ENCODE measurements at regions not wholly inside any gene's neighbourhood (a gene's known extent, or its start where the extent isn't known, plus 50 kb on each side); places are given as distances from the start of the nearest gene placed in this dataset.

DNA sequence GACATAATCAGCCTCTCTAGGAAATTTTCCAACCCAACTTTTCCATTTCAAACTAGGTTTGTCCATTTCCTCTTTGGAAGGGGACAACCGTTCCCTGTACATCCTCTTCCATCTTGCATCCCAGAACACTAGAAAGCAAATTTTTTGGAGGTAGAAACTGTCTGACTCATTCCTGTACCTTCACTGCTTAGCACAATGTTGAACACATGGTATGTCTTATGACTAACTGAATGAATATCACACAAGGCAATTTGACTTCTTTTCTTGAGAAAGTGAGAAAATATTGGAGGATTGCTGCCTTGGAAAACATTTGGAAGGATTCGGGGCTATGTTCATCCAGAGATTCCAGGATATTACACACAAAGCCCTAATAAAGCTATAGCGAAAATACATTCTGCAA lies 289.1 kb downstream of the FGFR2 start:
- Histone ChIP-seq H3K36me3 (replicated peaks in 1 of 2; ENCODE audit: control insufficient read depth in 1 of 2, insufficient read depth in 2 of 2, low read length in 1 of 2) (no peaks in the 10 kb centered on the region), H3K79me2 (ENCODE audit: insufficient read depth) (no peaks in the 10 kb centered on the region), H3K27ac (ENCODE audit: low read depth in 2 of 2, low read length in 1 of 2) (no peak overlapping the region), H3K9me2 (no peaks in the 10 kb centered on the region), H3K4me1 (ENCODE audit: control insufficient read depth in 1 of 2, insufficient read depth in 2 of 2, low read depth in 1 of 2, low read length in 1 of 2) (peaks cover 0 to 20% of the 10 kb centered on the region in 2 experiments; a peak in 2 of 4 replicates), H2AFZ (ENCODE audit: low read depth) (no peak overlapping the region), H3K9ac (no peak overlapping the region), H3K9me3 (no peaks in the 10 kb centered on the region; the same call in 1 of the 2 replicates), H3K27me3 (ENCODE audit: insufficient read depth) (no peaks in the 10 kb centered on the region), H4K20me1 (ENCODE audit: insufficient read depth) (no peaks in the 10 kb centered on the region), H3K4me2 (no peak overlapping the region), H3K4me3 (ENCODE audit: low read depth in 2 of 2, low read length in 1 of 2) (no peak overlapping the region), H3F3A (replicated peaks; ENCODE audit: insufficient read depth) (no peaks in the 10 kb centered on the region)
- 11% methylated on average over 3 of the region's 3 CpGs for WGBS (ENCODE audit: low lambda C conversion rate)
- TF ChIP-seq NFIC (IDR thresholded peaks at IDR 0.05; ENCODE audit: borderline replicate concordance) (no peak), ELF1 (IDR thresholded peaks at IDR 0.05) (no peak), MXI1 (IDR thresholded peaks at IDR 0.05; ENCODE audit: low read depth, low read length) (no peak), RFX5 (IDR thresholded peaks at IDR 0.05; ENCODE audit: low read length) (no peak), RXRA (IDR thresholded peaks at IDR 0.05; ENCODE audit: borderline replicate concordance, low read depth) (no peak), SMC3 (IDR thresholded peaks at IDR 0.05; ENCODE audit: low read depth, low read length) (no peak), EP300 (IDR thresholded peaks at IDR 0.05; ENCODE audit: borderline replicate concordance in 1 of 2, low read depth in 1 of 2, low read length in 1 of 2) (no peak), IRF3 (IDR thresholded peaks at IDR 0.05; ENCODE audit: low read depth, low read length) (no peak), FOSL2 (IDR thresholded peaks at IDR 0.05; ENCODE audit: borderline replicate concordance, low read depth) (no peak), SIN3A (IDR thresholded peaks at IDR 0.05; ENCODE audit: borderline replicate concordance, low read depth, low read length) (no peak), YY1 (IDR thresholded peaks at IDR 0.05; ENCODE audit: low read depth) (no peak)
- TF ChIP-seq, protein P1, sequence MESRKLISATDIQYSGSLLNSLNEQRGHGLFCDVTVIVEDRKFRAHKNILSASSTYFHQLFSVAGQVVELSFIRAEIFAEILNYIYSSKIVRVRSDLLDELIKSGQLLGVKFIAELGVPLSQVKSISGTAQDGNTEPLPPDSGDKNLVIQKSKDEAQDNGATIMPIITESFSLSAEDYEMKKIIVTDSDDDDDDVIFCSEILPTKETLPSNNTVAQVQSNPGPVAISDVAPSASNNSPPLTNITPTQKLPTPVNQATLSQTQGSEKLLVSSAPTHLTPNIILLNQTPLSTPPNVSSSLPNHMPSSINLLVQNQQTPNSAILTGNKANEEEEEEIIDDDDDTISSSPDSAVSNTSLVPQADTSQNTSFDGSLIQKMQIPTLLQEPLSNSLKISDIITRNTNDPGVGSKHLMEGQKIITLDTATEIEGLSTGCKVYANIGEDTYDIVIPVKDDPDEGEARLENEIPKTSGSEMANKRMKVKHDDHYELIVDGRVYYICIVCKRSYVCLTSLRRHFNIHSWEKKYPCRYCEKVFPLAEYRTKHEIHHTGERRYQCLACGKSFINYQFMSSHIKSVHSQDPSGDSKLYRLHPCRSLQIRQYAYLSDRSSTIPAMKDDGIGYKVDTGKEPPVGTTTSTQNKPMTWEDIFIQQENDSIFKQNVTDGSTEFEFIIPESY (IDR thresholded peaks at IDR 0.05; ENCODE audit: borderline replicate concordance, low read depth), result no peak
- TF ChIP-seq, protein P2, sequence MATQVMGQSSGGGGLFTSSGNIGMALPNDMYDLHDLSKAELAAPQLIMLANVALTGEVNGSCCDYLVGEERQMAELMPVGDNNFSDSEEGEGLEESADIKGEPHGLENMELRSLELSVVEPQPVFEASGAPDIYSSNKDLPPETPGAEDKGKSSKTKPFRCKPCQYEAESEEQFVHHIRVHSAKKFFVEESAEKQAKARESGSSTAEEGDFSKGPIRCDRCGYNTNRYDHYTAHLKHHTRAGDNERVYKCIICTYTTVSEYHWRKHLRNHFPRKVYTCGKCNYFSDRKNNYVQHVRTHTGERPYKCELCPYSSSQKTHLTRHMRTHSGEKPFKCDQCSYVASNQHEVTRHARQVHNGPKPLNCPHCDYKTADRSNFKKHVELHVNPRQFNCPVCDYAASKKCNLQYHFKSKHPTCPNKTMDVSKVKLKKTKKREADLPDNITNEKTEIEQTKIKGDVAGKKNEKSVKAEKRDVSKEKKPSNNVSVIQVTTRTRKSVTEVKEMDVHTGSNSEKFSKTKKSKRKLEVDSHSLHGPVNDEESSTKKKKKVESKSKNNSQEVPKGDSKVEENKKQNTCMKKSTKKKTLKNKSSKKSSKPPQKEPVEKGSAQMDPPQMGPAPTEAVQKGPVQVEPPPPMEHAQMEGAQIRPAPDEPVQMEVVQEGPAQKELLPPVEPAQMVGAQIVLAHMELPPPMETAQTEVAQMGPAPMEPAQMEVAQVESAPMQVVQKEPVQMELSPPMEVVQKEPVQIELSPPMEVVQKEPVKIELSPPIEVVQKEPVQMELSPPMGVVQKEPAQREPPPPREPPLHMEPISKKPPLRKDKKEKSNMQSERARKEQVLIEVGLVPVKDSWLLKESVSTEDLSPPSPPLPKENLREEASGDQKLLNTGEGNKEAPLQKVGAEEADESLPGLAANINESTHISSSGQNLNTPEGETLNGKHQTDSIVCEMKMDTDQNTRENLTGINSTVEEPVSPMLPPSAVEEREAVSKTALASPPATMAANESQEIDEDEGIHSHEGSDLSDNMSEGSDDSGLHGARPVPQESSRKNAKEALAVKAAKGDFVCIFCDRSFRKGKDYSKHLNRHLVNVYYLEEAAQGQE (IDR thresholded peaks at IDR 0.05; ENCODE audit: low read depth, low read length), result no peak
- TF ChIP-seq, protein P3, sequence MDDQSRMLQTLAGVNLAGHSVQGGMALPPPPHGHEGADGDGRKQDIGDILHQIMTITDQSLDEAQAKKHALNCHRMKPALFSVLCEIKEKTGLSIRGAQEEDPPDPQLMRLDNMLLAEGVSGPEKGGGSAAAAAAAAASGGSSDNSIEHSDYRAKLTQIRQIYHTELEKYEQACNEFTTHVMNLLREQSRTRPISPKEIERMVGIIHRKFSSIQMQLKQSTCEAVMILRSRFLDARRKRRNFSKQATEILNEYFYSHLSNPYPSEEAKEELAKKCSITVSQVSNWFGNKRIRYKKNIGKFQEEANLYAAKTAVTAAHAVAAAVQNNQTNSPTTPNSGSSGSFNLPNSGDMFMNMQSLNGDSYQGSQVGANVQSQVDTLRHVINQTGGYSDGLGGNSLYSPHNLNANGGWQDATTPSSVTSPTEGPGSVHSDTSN (IDR thresholded peaks at IDR 0.05), result no peak
- no peak for DNase-seq
- ChIA-PET POLR2A (no interaction called here), CTCF (interaction anchor here (0.6 kb wide), 1 partner anchor 14 kb away, joined by 3 read pairs; no protein-coding TSS in a partner anchor)

All from SK-N-SH (cell line).